Left lung (tissue), 4 donors: ENCODE measurements at regions not wholly inside any gene's neighbourhood (a gene's known extent, or its start where the extent isn't known, plus 50 kb on each side); places are given as distances from the start of the nearest gene placed in this dataset.

Experiments
- ATAC-seq: fragments of 200-7000 bp; cut with Tn5 transposase; one replicate; pipeline ENCODE4 v1.9.1; 2020; ENCODE audit warnings: moderate library complexity
- DNase-seq, 4 donors: peaks; one replicate each; pipeline ENCODE4 v3.0.0-alpha.2; 2013 to 2020
- H3K27ac ChIP-seq, 2 donors: fragments of 200-600 bp; sonication (generic) in 1 of 2; one replicate each; pipeline versions ENCODE4 v1.5.0 to v1.8.0; 2020 to 2021
- H3K27me3 ChIP-seq, 2 donors: fragments of 200-600 bp; sonication (generic) in 1 of 2; one replicate each; pipeline versions ENCODE4 v1.5.0 to v1.8.0; 2020 to 2021
- H3K36me3 ChIP-seq, 2 donors: fragments of 200-600 bp; sonication (generic) in 1 of 2; one replicate each; pipeline versions ENCODE4 v1.5.0 to v1.8.0; 2020 to 2021
- H3K4me1 ChIP-seq, 2 donors: fragments of 200-600 bp; one replicate each; pipeline ENCODE4 v1.8.0; 2021
- H3K4me3 ChIP-seq, 2 donors: fragments of 200-600 bp; sonication (generic) in 1 of 2; one replicate each; pipeline versions ENCODE4 v1.5.0 to v1.8.0; 2020 to 2021; ENCODE audit warnings: mild to moderate bottlenecking in 1 of 2
- H3K9me3 ChIP-seq, 2 donors: fragments of 200-600 bp; sonication (generic) in 1 of 2; one replicate each; pipeline versions ENCODE4 v1.5.0 to v1.8.0; 2020 to 2021
- CTCF ChIP-seq, 2 donors: fragments of 200-600 bp; sonication (generic) in 1 of 2; IDR thresholded peaks; one replicate each; pipeline versions ENCODE4 v1.5.0 to v1.8.0; 2021; ENCODE audit warnings: antibody characterized with exemption in 2 of 2
- intact Hi-C, 2 donors: fragments of 100-400 bp; cut with DNase I; formaldehyde crosslinking; loops; one replicate each; pipeline versions ENCODE4 v1.11.2 to v1.14.2; 2022
- donor health status: DM: no; HTN: yes; CAD: no.
- donor health status: DM: no; HTN: no; CAD: no.

- peak in 1 of 4 donors; percentile 39 for DNase-seq
- TF ChIP-seq CTCF (IDR thresholded peaks at IDR 0.05), result no peak
- no peaks in the 10 kb centered on the region for H3K27me3 ChIP-seq
- no peak overlapping the region for H3K4me3 ChIP-seq
- H3K36me3 ChIP-seq, result no peaks in the 10 kb centered on the region
- no peak for ATAC-seq
- H3K27ac ChIP-seq, result no peak overlapping the region
- H3K9me3 ChIP-seq, result no peaks in the 10 kb centered on the region
- no peaks in the 10 kb centered on the region for H3K4me1 ChIP-seq
- intact Hi-C loops, result no loop called here
These were observed 431.6 kb upstream of the VRK2 start for GRCh38 chr2:57614988-57615387.

GRCh38 chr2:57615855-57616556, 430.6 kb upstream of the VRK2 start:
- no peak for TF ChIP-seq CTCF (IDR thresholded peaks at IDR 0.05)
- Histone ChIP-seq H3K27ac (no peak overlapping the region), H3K4me3 (no peak overlapping the region), H3K9me3 (no peaks in the 10 kb centered on the region), H3K4me1 (no peaks in the 10 kb centered on the region), H3K36me3 (no peaks in the 10 kb centered on the region), H3K27me3 (no peaks in the 10 kb centered on the region)
- intact Hi-C loops, result no loop called here
- ATAC-seq (no peak), DNase-seq (no peak)

- Histone ChIP-seq H3K36me3 (no peaks in the 10 kb centered on the region), H3K27me3 (no peaks in the 10 kb centered on the region), H3K4me3 (no peak overlapping the region), H3K27ac (no peak overlapping the region), H3K4me1 (no peaks in the 10 kb centered on the region), H3K9me3 (no peaks in the 10 kb centered on the region)
- TF ChIP-seq CTCF (IDR thresholded peaks at IDR 0.05), result no peak
- intact Hi-C loops, result no loop called here
- ATAC-seq, result no peak
- no peak for DNase-seq
These were observed 429.3 kb upstream of the VRK2 start for GRCh38 chr2:57617318-57617717.

- Histone ChIP-seq H3K9me3 (no peaks in the 10 kb centered on the region), H3K27me3 (no peaks in the 10 kb centered on the region), H3K36me3 (no peaks in the 10 kb centered on the region), H3K4me3 (no peak overlapping the region), H3K27ac (no peak overlapping the region), H3K4me1 (no peaks in the 10 kb centered on the region)
- intact Hi-C loops, result no loop called here
- no peak for ATAC-seq
- DNase-seq, result no peak
- TF ChIP-seq CTCF (IDR thresholded peaks at IDR 0.05), result no peak
These were observed 425.4 kb upstream of the VRK2 start for GRCh38 chr2:57621122-57621663.

- DNase-seq, result peak in 1 of 4 donors; percentile 1
- H3K27ac ChIP-seq, result no peak overlapping the region
- H3K9me3 ChIP-seq, result no peaks in the 10 kb centered on the region
- H3K4me1 ChIP-seq, result no peaks in the 10 kb centered on the region
- no peak overlapping the region for H3K4me3 ChIP-seq
- H3K36me3 ChIP-seq, result no peaks in the 10 kb centered on the region
- intact Hi-C loops, result no loop called here
- no peak for ATAC-seq
- TF ChIP-seq CTCF (IDR thresholded peaks at IDR 0.05), result no peak
- no peaks in the 10 kb centered on the region for H3K27me3 ChIP-seq
These were observed 424.6 kb upstream of the VRK2 start for GRCh38 chr2:57622009-57622408.
